ENCODE measurements at regions not wholly inside any gene's neighbourhood (a gene's known extent, or its start where the extent isn't known, plus 50 kb on each side); places are given as distances from the start of the nearest gene placed in this dataset.

- FAIRE-seq (no peak), DNase-seq (ENCODE audit: insufficient read length, low spot score) (no peak)
- TF ChIP-seq, protein P1, sequence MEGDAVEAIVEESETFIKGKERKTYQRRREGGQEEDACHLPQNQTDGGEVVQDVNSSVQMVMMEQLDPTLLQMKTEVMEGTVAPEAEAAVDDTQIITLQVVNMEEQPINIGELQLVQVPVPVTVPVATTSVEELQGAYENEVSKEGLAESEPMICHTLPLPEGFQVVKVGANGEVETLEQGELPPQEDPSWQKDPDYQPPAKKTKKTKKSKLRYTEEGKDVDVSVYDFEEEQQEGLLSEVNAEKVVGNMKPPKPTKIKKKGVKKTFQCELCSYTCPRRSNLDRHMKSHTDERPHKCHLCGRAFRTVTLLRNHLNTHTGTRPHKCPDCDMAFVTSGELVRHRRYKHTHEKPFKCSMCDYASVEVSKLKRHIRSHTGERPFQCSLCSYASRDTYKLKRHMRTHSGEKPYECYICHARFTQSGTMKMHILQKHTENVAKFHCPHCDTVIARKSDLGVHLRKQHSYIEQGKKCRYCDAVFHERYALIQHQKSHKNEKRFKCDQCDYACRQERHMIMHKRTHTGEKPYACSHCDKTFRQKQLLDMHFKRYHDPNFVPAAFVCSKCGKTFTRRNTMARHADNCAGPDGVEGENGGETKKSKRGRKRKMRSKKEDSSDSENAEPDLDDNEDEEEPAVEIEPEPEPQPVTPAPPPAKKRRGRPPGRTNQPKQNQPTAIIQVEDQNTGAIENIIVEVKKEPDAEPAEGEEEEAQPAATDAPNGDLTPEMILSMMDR (IDR thresholded peaks at IDR 0.05; ENCODE audit: insufficient read depth, missing control alignments) = no peak
These were observed 179.8 kb downstream of the KCNRG start for GRCh38 chr13:50195045-50195444.

DNA sequence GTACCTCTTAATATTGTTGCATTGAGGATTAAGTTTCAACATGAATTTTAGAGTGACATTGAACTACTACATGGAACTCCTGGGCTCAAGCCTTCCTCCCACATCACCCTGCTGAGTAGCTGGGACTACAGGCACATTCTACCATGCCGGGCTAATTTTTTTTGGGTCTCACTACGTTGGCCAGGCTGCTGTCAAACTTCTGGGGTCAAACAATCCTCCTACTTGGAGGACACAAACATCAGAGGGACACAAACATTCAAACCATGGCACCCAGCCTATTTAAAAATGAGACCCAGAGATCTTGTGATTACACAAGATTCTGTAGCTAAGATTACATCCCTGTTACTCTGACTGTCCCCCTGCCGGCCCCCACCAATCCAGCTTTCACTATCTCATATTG, 180.9 kb downstream of the KCNRG start:
- FAIRE-seq (no peak), DNase-seq (ENCODE audit: insufficient read length, low spot score) (no peak)
- TF ChIP-seq, protein P1 (IDR thresholded peaks at IDR 0.05; ENCODE audit: insufficient read depth, missing control alignments) = no peak

- TF ChIP-seq, protein P1 (IDR thresholded peaks at IDR 0.05; ENCODE audit: insufficient read depth, missing control alignments) = no peak
- DNase-seq (ENCODE audit: insufficient read length, low spot score) (no peak), FAIRE-seq (no peak)
These were observed 182.5 kb downstream of the KCNRG start for GRCh38 chr13:50197705-50198104.

DNA sequence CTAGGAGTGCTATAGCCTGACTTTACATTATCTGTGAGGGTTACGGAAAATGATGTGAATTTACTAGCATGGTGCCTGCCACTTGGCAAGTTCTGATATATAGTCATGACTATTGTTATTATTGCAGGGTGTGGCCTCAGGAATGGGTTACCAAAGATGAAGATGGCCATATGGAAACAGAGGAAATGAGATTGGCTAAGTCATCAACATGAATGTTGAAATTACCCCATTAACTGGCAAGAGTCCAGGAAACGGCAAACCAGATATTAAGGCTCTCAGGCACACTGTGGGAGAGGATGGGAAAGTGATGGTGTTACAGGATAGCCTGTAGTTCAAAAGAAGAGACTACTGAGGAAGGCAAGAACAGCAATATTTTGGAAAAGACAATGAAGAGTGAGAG, 183.3 kb downstream of the KCNRG start:
- TF ChIP-seq, protein P1 (IDR thresholded peaks at IDR 0.05; ENCODE audit: insufficient read depth, missing control alignments) = no peak
- no peak for DNase-seq (ENCODE audit: insufficient read length, low spot score)
- no peak for FAIRE-seq

DNA sequence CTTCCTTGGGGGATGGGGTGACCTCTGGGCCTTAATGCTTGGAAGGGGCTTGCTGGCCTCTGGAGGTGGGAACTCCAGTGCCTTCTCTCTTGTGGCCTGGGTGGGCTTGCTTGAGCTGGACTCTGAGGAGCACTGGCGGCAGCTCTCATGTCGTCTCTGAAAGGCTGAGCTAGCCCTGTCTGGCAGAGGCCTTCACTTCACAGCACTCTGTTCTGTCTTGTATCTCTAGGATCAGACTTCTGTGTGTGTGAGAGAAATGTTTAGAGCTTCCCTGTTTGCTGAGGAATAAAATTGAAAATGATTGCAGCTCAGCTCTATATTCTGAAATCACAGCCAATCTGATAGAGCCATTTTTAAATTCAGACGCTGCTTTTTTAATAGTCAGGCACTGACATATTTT, 185.3 kb downstream of the KCNRG start:
- TF ChIP-seq, protein P1 (IDR thresholded peaks at IDR 0.05; ENCODE audit: insufficient read depth, missing control alignments) = no peak
- FAIRE-seq (no peak), DNase-seq (ENCODE audit: insufficient read length, low spot score) (no peak)

- FAIRE-seq = no peak
- DNase-seq (ENCODE audit: insufficient read length, low spot score) = no peak
- TF ChIP-seq, protein P1 (IDR thresholded peaks at IDR 0.05; ENCODE audit: insufficient read depth, missing control alignments) = no peak
These were observed 185.7 kb downstream of the KCNRG start for GRCh38 chr13:50200988-50201387.

- FAIRE-seq (no peak), DNase-seq (ENCODE audit: insufficient read length, low spot score) (no peak)
- TF ChIP-seq, protein P1 (IDR thresholded peaks at IDR 0.05; ENCODE audit: insufficient read depth, missing control alignments) = no peak
These were observed 187.2 kb downstream of the KCNRG start for GRCh38 chr13:50202485-50202884.

All from D721Med (cell line).